C4-2B (cell line): ENCODE measurements at regions not wholly inside any gene's neighbourhood (a gene's known extent, or its start where the extent isn't known, plus 50 kb on each side); places are given as distances from the start of the nearest gene placed in this dataset.
"Not testable (repeated sequence)": the region's sequence is repeated elsewhere in the genome, so short reads cannot be mapped to it uniquely, and the experiment has no call there.

Experiments
- H3K27ac ChIP-seq: fragments of 450-650 bp; 2 replicates; pipeline ENCODE4 v1.5.1; 2017
- CTCF ChIP-seq: fragments of 450-650 bp; conservative IDR thresholded peaks from 2 replicates; pipeline ENCODE4 v1.5.1; 2017; ENCODE audit warnings: mild to moderate bottlenecking
- ZFX ChIP-seq: fragments of 450-650 bp; IDR thresholded peaks from 2 replicates; pipeline ENCODE4 v1.6.1; 2017

GRCh38 chr11:71774603-71775222, 58.3 kb upstream of the DEFB108B start:
- no peak overlapping the region for H3K27ac ChIP-seq
- no peak for TF ChIP-seq CTCF
- TF ChIP-seq ZFX, result no peak

GRCh38 chr11:71780116-71780515, 52.9 kb upstream of the DEFB108B start:
- H3K27ac ChIP-seq, result not testable (repeated sequence)

DNA sequence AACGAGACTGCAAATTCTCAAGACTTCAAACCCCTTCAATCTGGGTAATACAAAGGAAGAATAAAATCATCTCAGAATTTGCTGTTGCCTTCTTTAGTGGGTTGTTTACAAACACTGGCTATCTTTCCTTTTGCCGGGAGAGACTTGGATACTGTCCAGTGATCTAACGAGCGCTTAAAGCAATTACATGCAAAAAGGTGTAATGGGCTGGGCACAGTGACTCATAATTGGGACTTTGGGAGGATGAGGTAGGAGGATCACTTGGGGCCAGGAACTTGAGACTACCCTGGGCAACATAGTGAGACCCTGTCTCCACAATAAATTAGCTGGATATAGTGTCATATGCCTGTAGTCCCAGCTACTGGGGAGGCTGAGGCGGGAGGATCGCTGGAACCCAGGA, 52.2 kb upstream of the DEFB108B start:
- H3K27ac ChIP-seq, result not testable (repeated sequence)

DNA sequence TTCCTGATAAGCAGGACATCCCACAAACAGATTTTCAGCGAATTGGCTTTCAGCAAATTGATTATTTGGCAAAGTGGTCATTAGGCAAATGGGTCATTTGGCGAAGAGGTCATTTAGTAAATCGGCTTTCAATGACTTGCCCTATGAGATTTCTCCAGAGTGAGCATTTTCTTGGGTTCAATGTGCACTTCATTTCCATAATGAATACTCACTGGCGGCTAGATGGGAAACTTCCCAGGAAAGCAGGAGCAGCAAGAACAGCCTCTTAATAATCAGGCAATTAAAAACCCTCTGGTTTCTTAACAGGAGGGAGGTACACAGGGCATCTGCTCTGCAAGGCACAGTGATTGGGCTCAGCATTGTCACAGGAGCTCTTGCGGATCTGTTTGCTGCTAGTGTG, 51.5 kb upstream of the DEFB108B start:
- not testable (repeated sequence) for H3K27ac ChIP-seq

- H3K27ac ChIP-seq, result not testable (repeated sequence)
Observed at GRCh38 chr11:71782229-71782861, 50.7 kb upstream of the DEFB108B start.

DNA sequence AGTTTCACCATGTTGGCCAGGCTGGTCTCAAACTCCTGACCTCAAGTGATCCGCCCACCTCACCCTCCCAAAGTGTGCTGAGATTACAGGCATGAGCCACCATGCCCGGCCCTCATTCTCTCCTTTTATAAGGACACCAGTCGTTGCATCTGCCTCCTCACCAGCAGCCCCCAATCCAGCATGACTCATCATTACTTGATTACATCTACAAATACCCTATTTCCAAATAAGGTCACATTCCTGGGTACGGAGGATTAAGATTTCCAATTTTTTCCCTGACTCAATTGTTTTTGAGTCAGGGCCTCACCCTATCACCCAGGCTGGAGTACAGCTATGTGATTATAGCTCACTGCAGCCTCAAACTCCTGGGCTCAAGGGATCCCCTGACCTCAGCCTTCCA, 49.8 kb upstream of the DEFB108B start:
- not testable (repeated sequence) for H3K27ac ChIP-seq
